GM10248 (cell line): ENCODE measurements at regions not wholly inside any gene's neighbourhood (a gene's known extent, or its start where the extent isn't known, plus 50 kb on each side); places are given as distances from the start of the nearest gene placed in this dataset.
"Not testable (repeated sequence)": the region's sequence is repeated elsewhere in the genome, so short reads cannot be mapped to it uniquely, and the experiment has no call there.

ENCODE experiments used
- CTCF ChIA-PET: fragments of 300-600 bp; sonication (Branson Sonifier 250); formaldehyde crosslinking; extraction: SDS; loops from one replicate; lab custom pipeline; 2021; ENCODE audit warnings: antibody characterized with exemption; lab: Yijun Ruan, JAX
- POLR2A ChIA-PET: fragments of 350-650 bp; sonication (Branson Sonifier 250); formaldehyde crosslinking; extraction: SDS; loops from one replicate; lab custom pipeline; 2020; ENCODE audit warnings: antibody characterized with exemption; lab: Yijun Ruan, JAX
- DNase-seq: peaks from one replicate; pipeline ENCODE4 v3.0.0; 2012; ENCODE audit errors: extremely low spot score
- TF ChIP-seq, protein P1 (sequence below): IDR thresholded peaks from 2 replicates; pipeline ENCODE4 v1.5.1; 2012; ENCODE audit warnings: mild to moderate bottlenecking, low read depth; ENCODE audit errors: extremely low read depth, missing control alignments, control extremely low read depth

DNA sequence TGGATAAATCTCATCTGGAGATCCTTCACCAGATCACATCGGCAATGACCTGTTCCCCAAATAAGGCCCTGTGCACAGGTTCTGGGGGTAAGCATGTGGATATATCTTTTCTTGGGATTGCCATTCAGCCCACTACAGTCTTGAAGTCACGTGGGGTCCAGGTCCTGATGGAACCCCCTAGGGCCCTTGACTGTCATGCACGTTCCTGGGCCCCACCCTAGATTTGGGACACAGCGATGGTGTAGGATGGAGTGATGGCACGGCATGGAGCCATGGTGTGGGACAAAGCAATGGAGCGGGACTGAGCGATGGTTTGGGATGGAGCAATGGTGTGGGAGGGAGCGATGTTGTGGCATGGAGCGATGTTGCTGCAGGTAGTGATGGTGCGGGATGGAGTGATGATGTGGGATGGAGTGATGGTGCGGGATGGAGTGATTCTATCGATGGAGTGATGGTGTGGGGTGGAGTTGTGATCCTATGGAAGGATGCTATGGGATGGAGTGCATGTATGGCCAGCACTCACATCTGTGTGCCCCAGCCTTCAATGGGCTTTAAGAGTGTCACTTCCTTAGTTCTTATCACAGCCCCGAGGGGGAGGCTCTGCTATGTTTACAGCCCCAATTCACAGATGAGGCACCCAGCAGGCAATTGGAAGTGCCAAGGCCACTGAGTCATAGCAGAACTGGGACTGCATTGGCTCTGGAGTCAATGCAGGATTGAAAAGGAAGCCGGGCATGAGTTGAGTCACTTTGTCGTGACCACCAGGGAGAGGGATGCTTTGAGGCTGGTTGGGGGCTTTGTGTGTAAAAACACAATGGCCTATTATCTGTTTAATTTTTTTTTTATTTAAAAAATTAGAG is 97.0 kb upstream of the C1orf174 start:
- ChIA-PET CTCF (no interaction called here), POLR2A (no interaction called here)
- no peak for DNase-seq
- TF ChIP-seq, protein P1, sequence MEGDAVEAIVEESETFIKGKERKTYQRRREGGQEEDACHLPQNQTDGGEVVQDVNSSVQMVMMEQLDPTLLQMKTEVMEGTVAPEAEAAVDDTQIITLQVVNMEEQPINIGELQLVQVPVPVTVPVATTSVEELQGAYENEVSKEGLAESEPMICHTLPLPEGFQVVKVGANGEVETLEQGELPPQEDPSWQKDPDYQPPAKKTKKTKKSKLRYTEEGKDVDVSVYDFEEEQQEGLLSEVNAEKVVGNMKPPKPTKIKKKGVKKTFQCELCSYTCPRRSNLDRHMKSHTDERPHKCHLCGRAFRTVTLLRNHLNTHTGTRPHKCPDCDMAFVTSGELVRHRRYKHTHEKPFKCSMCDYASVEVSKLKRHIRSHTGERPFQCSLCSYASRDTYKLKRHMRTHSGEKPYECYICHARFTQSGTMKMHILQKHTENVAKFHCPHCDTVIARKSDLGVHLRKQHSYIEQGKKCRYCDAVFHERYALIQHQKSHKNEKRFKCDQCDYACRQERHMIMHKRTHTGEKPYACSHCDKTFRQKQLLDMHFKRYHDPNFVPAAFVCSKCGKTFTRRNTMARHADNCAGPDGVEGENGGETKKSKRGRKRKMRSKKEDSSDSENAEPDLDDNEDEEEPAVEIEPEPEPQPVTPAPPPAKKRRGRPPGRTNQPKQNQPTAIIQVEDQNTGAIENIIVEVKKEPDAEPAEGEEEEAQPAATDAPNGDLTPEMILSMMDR: no peak

DNA sequence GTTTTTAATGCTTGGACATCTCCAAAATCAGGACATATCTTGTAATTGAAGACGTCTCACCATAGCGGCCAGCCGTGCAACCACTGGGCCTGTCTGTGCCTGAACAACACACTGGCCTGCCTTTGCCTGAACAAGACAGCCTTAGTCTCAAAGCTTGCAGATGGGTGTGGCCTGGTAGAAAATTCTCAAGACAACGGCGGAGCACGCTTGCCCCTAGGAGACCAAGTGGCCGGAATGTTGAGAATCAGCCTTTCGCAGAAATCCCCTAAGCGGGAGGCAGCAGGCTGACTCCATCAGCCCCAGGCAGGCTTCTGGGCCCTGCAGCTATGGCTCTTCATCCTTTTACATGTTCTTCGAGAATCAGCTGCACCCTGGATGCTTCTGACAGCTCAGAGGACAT is 98.0 kb upstream of the C1orf174 start:
- no peak for DNase-seq
- ChIA-PET CTCF (no interaction called here), POLR2A (no interaction called here)
- TF ChIP-seq, protein P1: no peak

DNA sequence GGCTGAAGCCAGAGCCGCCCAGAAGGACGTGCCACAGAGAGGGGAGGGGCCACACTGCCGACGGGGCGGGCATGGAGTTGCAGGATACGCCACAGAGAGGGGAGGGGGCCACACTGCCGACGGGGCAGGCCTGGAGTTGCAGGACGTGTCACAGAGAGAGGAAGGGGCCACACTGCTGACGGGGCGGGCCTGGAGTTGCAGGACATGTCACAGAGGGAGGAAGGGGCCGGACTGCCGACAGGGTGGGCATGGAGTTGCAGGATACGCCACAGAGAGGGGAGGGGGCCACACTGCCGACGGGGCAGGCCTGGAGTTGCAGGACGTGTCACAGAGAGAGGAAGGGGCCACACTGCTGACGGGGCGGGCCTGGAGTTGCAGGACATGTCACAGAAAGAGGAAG is 99.4 kb upstream of the C1orf174 start:
- DNase-seq, POLR2A ChIA-PET, CTCF ChIA-PET: not testable (repeated sequence)

DNA sequence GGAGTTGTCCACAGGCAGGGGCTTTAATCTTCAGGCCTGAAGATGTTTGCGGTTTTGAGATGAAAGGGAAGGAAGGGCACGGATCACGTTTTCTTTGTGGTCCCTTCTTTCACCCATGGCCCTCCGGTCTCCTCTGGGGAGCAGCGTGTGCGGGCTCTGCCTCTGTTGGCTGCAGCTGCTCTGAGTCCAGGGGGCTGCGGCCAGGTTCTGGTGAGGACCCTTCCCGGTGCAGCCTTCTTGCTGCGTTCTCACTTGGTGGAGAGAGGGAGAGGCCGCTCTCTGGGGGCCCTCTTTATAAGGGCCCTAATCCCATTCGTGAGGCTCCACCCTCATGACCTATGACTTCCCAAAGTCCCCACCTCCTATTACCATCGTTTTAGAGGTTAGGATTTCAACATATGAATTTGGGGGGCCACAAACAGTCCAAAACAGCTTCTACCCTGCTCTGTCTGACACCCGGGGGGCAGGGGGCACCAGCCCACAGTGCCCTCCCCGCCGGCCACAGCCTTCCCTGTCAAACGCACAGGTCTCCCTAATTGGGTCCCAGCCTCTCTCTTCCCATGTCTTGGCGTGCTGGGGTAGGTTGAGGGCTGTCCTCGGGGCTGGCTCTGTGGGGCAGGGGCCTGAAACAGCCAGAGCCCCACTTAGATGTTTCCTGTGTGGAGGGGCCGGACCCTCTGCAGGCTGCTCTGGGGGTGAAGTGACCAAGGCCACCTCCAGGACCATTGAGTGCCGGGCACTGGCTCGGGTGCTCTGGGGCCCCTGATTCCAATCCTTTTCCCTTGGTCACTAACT is 100.1 kb upstream of the C1orf174 start:
- no peak for DNase-seq
- TF ChIP-seq, protein P1: no peak
- ChIA-PET POLR2A (no interaction called here), CTCF (no interaction called here)

DNA sequence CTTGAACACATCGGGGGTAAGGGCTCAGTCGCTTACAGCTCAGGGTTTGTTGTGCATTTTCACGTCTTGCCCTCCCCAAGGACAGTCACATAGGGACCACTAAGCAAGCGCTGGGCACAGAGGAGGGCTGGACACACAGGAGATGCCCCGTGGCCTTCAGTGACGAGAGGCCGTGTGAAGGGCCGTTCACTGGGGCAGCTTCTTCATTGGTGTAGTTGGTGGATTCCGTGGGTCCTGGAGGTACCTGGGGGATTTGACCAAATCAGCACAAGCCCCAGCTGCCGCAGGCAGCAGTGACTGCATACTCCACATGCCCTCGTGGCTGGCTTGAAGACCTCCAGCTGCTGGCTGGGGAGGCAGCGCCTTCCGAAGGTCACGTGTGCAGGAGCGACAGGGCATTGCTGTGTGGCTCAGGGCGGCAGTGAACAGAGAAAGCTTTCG is 100.8 kb upstream of the C1orf174 start:
- POLR2A ChIA-PET: no interaction called here
- CTCF ChIA-PET: no interaction called here
- no peak for DNase-seq

DNA sequence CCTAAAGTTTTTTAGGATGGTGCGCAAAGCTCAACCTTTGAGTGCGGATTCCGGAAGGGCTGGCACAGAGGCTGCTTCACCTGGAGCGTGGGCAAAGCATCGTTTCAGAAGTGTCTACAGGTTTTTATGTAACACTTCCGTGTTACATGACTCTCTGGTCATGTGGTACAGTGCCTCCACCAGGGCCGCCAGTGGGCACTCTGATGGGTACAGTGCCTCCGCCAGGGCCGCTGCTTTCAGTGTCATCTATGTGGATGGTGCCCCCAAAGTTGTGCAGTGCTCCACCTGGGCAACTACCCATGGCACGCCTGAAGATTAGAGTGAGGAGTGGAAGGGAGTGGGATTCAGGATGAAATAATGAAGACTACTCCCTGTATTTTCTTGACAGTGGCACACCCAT is 101.4 kb upstream of the C1orf174 start:
- no peak for DNase-seq
- TF ChIP-seq, protein P1: no peak
- CTCF ChIA-PET: no interaction called here
- POLR2A ChIA-PET: no interaction called here

More for the DNA sequence above, 100.8 kb upstream of the C1orf174 start:
- TF ChIP-seq, protein P1: no peak
